Stimulated activated CD4-positive, alpha-beta T cell treated with anti-CD3 and anti-CD28 coated beads, Interleukin-4, amount 100 ng/mL, for 1 hour (primary cell): ENCODE measurements at regions not wholly inside any gene's neighbourhood (a gene's known extent, or its start where the extent isn't known, plus 50 kb on each side); places are given as distances from the start of the nearest gene placed in this dataset.

ENCODE experiments used
- DNase-seq: peaks from one replicate; pipeline ENCODE4 v3.0.0-alpha.2; 2020

DNA sequence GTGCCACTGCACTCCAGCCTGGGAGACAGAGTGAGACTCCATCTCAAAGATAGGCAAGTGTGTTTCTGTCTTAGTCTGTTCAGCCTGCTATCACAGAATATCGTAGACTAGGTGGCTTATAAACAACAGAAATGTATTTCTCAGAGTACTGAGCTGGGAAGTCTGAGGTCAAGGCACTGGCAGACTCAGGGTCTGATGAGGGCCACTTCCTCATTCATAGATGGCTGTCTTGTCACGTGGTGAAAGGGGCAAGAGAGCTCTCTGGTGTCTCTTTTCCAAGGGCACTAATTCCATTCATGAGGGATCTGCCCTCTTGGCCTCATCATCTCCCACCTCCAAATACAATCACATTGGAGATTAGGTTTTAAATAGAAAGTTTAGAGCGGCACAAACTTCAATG is 95.6 kb upstream of the PHACTR3 start:
- DNase-seq, result no peak

DNA sequence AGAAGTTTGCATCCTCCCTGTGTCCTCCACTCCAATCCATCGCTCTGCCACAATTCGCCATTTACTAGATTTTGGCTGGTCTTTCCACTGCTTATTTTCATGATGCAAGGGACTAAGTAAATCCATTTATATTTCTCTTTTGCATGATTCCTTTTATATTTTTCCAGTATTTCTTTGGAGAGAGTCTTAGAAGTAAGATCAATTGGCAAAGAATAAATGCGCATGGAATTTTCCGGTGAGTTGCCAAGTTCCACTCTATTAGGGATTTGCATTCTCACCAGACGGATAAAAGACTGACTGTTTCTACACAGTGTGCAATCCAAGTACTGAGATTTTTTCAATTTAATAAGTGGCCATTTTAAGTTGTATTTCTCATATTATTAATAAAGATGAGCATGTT is 91.7 kb upstream of the PHACTR3 start:
- no peak for DNase-seq

DNA sequence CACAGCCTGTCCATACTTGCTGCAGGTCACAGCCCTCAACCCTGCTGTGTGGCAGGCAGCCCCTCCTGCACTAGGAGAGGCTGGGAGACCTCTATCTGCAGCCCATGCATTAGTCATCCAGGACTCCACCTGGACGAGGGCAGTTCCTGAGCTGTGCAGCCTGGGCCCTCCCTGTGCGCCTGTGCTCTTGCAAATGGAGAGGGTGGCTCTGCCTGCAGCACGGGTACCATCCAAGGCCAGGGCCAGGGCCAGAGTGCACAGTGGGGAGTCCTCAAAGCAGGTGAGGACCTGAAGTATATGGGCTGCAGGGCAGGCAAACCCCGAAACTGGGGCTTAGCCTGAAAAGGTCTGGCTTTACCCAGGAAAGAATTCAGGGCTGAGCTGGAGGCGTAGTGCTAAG is 89.8 kb upstream of the PHACTR3 start:
- no peak for DNase-seq

- peak; percentile 16 for DNase-seq
Observed at GRCh38 chr20:59515013-59515905, 89.1 kb upstream of the PHACTR3 start.

- DNase-seq, result no peak
Observed at GRCh38 chr20:59515906-59516209, 88.5 kb upstream of the PHACTR3 start.

DNA sequence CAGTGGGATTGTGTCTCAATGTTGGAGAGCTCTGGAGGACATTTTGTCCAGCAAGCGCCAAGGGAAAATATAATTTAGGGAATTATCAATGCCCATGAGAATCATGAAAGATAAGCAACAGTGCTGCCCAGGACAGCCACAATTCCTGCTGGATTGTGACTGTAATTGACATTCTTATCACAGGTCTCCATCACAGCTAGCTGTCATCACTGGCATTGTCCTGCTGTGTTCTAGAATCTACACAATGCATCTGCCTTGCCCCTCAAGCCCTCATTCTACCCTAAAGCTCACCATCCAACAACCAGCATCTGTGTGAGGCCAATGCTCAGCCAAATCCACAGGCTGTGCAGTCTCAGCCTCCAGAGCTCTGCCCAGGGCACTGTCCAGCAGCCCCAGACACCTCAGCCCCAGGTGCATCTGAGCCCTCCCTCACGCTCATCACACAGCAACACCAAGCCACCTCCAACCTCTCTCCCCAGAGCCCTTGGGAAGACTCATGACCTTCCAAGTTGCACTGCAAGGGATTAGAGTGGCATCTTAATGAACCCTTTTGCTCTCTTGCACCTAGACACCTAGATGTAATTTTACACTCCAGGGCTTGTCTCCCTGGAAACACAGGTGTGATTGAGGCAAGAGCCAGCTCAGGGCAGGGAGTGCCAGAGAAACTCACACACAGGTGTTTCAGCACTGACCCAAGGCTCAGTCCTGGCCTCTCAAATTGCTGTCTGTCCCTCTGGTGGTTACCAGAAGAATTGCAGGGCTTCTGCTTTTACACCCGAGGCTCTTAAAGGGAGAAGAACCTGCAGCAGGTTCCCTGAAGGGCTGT is 85.2 kb upstream of the PHACTR3 start:
- no peak for DNase-seq

DNA sequence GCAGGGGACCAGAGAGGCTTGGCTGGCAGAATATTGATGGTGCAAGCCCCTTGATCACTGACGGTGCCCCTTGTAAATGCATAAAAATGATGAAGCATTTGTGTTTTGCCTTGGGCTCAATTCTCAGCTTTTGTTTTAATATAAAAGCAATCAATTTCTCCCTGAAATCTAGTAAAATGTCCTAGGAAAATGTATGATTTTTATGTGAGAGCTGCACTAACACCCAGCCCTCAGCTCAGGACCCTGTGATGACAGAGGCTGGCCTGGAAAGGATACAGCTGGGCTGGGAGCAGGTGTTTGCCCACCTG is 84.7 kb upstream of the PHACTR3 start:
- no peak for DNase-seq

DNA sequence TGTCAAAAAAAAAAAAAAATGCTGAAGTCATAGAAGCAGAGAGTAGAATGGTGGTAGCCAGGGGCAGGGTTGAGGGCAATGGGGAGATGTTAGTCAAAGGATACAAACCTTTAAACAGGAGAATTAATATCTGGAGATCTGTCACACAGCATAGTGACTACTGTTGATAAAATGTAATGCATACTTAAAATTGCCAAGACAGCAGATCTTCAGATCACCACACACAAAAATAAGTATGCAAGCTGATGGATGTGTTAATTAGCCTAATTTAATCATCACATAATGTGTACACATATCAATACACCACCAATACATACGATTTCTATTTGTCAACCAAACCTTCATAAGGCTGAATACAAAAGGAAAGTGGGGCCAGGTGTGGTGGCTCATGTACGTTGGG is 83.5 kb upstream of the PHACTR3 start:
- DNase-seq, result no peak

DNA sequence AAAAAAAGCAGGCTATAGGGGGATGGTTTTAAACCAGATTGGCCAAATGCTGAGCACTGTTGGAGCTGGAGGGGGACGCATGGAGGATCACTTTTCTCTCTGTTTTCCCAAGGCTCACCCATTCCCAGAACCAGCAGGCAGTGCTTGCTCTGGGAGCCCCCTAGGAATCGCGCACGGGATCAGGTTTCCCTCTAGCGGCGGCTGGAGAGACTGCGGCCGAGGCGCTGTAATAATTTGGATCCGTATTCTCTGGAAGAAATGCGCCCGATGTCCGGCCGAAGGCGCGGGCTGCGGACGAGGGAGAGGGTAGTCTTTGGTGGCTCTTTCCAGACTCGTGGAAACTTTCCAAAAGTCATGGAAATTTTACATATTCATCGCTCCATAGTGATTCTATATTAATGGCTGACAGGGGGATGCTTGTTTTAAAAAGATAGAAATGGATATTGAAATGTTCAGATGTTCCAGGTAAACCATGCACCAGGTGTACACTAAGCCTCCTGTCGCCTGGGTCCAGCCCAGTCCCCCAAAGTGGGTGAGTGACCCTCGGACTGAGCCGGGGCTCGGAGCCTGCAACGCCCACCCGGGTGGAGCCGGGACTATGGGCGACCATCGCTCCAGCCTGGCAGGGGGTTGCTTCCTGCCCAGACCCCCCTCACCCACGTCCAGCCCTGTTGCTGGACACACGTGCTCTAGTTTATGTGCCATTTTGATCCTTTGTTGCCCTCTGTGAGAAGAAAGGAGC is 78.7 kb upstream of the PHACTR3 start:
- peak; percentile 25 for DNase-seq

DNA sequence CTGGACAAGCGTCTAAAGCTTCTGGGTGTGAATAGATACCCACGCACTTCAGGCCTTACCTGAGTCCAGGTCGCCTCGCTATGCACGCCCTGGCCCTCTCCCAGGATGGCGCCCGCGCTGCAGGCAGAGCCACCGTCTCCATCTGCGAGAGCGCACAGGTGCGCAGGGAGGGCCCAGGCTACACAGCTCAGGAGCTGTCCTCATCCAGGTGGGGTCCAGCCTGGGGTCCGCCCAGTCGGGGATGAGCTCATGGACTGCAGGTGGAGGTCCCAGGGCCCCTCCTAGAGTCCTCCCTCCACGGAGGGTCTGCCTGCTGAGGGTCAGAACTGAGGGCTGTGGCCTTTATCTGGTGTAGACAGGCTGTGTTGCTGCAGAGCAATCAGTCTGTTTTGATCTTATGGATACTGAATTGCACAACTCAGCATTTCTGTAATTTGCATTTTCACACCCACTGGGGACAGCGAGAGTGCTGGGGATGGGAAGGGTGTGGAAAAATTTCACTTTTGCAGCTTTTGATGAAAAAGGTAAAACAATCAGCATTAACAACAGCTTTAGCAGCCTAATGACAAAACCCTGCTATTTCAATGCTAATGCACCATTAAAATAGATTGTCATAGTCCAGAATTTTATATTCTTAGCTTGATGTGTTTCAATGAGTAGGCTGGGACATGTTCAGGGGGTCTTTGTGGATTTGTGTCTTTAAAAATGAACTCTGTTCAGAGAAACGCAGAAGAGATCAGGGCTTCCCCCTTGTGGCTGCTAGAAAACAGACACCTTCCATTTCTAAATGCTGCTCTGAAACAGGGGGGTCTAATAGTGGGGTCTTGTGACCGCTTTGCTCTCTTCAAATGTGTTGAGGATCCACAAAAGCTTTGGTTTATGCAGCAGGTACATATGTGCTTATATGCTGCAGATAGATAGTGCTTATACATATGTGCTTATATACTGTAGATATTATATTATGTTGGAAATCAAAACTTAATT is 77.8 kb upstream of the PHACTR3 start:
- DNase-seq, result no peak

GRCh38 chr20:59530782-59531181 is 73.6 kb upstream of the PHACTR3 start:
- no peak for DNase-seq

- no peak for DNase-seq
Observed at GRCh38 chr20:59537991-59538390, 66.3 kb upstream of the PHACTR3 start.

DNA sequence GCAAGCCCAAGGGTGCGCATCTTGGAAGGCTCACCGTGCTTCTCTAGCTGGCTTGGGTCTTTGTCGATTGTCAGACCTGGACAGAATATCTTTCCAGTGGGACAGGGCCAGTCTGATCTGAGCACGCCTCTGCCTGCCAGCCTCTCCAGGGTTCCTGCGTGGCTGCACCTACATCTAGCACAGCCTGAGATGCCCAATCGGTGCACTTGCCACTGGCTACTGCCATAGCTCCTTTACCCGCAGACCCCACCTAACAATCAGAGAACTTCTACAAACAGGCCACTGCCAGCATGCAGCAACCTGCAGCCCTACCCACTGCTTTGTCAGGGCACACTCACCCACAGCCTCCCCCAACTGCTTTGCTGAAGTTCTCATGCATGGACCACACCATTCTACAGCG is 56.7 kb upstream of the PHACTR3 start:
- no peak for DNase-seq
